H9 (cell line): ENCODE measurements at regions not wholly inside any gene's neighbourhood (a gene's known extent, or its start where the extent isn't known, plus 50 kb on each side); places are given as distances from the start of the nearest gene placed in this dataset.

Experiments
- DNase-seq: peaks from one replicate; pipeline ENCODE4 v3.0.0-alpha.2; 2017
- H2AFZ ChIP-seq: one replicate; pipeline ENCODE4 v1.6.1; 2013; ENCODE audit warnings: mild to moderate bottlenecking, low read length, control low read depth, moderate library complexity
- H2AK5ac ChIP-seq: 2 replicates; pipeline ENCODE4 v1.6.1; 2013; ENCODE audit warnings: low read length, control low read depth, mixed read lengths; ENCODE audit not compliant: insufficient read length
- H2BK120ac ChIP-seq: one replicate; pipeline ENCODE4 v1.6.1; 2013; ENCODE audit warnings: low read depth, mild to moderate bottlenecking, low read length, control low read depth, inconsistent platforms; ENCODE audit not compliant: poor library complexity, severe bottlenecking
- H2BK12ac ChIP-seq: 2 replicates; pipeline ENCODE4 v1.6.1; 2013; ENCODE audit warnings: low read length, control low read depth, mixed read lengths, low read depth; ENCODE audit not compliant: insufficient read length
- H2BK15ac ChIP-seq: 2 replicates; pipeline ENCODE4 v1.6.1; 2013; ENCODE audit warnings: low read depth, low read length, control low read depth
- H2BK20ac ChIP-seq: one replicate; pipeline ENCODE4 v1.6.1; 2013; ENCODE audit warnings: low read depth, mild to moderate bottlenecking, low read length, control low read depth, inconsistent platforms; ENCODE audit not compliant: poor library complexity, severe bottlenecking
- H2BK5ac ChIP-seq: 2 replicates; pipeline ENCODE4 v1.6.1; 2013; ENCODE audit warnings: low read length, control low read depth, mixed read lengths; ENCODE audit not compliant: insufficient read length
- H3K14ac ChIP-seq: 2 replicates; pipeline ENCODE4 v1.6.1; 2013; ENCODE audit warnings: low read length, control low read depth; ENCODE audit not compliant: insufficient read depth
- H3K18ac ChIP-seq: 2 replicates; pipeline ENCODE4 v1.6.1; 2013; ENCODE audit warnings: low read depth, mild to moderate bottlenecking, mixed read lengths, low read length, control low read depth; ENCODE audit not compliant: insufficient read length
- H3K23ac ChIP-seq: 2 replicates; pipeline ENCODE4 v1.6.1; 2013; ENCODE audit warnings: low read length, control low read depth, mixed read lengths, low read depth; ENCODE audit not compliant: insufficient read length
- H3K23me2 ChIP-seq: 2 replicates; pipeline ENCODE4 v1.6.1; 2013; ENCODE audit warnings: low read depth, mild to moderate bottlenecking, mixed read lengths, low read length, control low read depth; ENCODE audit not compliant: insufficient read length, poor library complexity, severe bottlenecking
- H3K27ac ChIP-seq: 2 replicates; pipeline ENCODE4 v1.5.1; 2013; ENCODE audit warnings: low read length, control low read depth, mixed read lengths, low read depth; ENCODE audit not compliant: insufficient read length
- H3K27me3 ChIP-seq: 2 replicates; pipeline ENCODE4 v1.6.1; 2013; ENCODE audit warnings: low read length, control low read depth, inconsistent platforms; ENCODE audit not compliant: insufficient read depth
- H3K4ac ChIP-seq: 2 replicates; pipeline ENCODE4 v1.6.1; 2013; ENCODE audit warnings: low read depth, mild to moderate bottlenecking, control low read depth, inconsistent platforms, low read length, moderate library complexity
- H3K4me1 ChIP-seq: 2 replicates; pipeline ENCODE4 v1.6.1; 2013; ENCODE audit warnings: low read length, control low read depth, inconsistent platforms; ENCODE audit not compliant: insufficient read depth
- H3K4me2 ChIP-seq: 2 replicates; pipeline ENCODE4 v1.6.1; 2013; ENCODE audit warnings: low read length, control low read depth, mixed read lengths; ENCODE audit not compliant: insufficient read length, insufficient read depth
- H3K56ac ChIP-seq: 2 replicates; pipeline ENCODE4 v1.6.1; 2013; ENCODE audit warnings: low read depth, mild to moderate bottlenecking, mixed read lengths, low read length, control low read depth; ENCODE audit not compliant: insufficient read length
- H3K79me1 ChIP-seq: 2 replicates; pipeline ENCODE4 v1.6.1; 2013; ENCODE audit warnings: low read depth, mild to moderate bottlenecking, moderate library complexity, low read length, control low read depth, inconsistent platforms; ENCODE audit not compliant: insufficient read depth, poor library complexity, severe bottlenecking
- H3K79me2 ChIP-seq: 2 replicates; pipeline ENCODE4 v1.6.1; 2013; ENCODE audit warnings: low read length, control low read depth, inconsistent platforms; ENCODE audit not compliant: insufficient read depth
- H3K9ac ChIP-seq: 2 replicates; pipeline ENCODE4 v1.6.1; 2013; ENCODE audit warnings: low read length, control low read depth, mixed read lengths; ENCODE audit not compliant: insufficient read length; ENCODE audit errors: extremely low read depth
- H3K9me3 ChIP-seq: one replicate; pipeline ENCODE4 v1.6.1; 2013; ENCODE audit warnings: low read depth, low read length, inconsistent platforms; ENCODE audit not compliant: control insufficient read depth
- H3T11ph ChIP-seq: one replicate; pipeline ENCODE4 v1.6.1; 2013; ENCODE audit warnings: mild to moderate bottlenecking, low read length, control low read depth, inconsistent platforms
- H4K20me1 ChIP-seq: one replicate; pipeline ENCODE4 v1.6.1; 2013; ENCODE audit not compliant: control insufficient read depth, insufficient read length, insufficient read depth
- H4K5ac ChIP-seq: 2 replicates; pipeline ENCODE4 v1.6.1; 2013; ENCODE audit warnings: low read depth, mild to moderate bottlenecking, mixed read lengths, low read length, control low read depth; ENCODE audit not compliant: insufficient read length
- H4K8ac ChIP-seq: replicated peaks from 2 replicates; pipeline ENCODE4 v1.6.1; 2013; ENCODE audit warnings: low read length, control low read depth, mixed read lengths, low read depth; ENCODE audit not compliant: insufficient read length
- H4K91ac ChIP-seq: 2 replicates; pipeline ENCODE4 v1.6.1; 2013; ENCODE audit warnings: low read depth, mild to moderate bottlenecking, moderate library complexity, mixed read lengths, low read length, control low read depth; ENCODE audit not compliant: insufficient read length
- H3K27ac Mint-ChIP-seq, 3 experiments: 2 replicates in 2 of 3; 3 replicates in 1 of 3; pipeline ENCODE4 v1.8.0; 2020 to 2021; ENCODE audit warnings: mixed read lengths in 3 of 3, mild to moderate bottlenecking in 1 of 3, moderate library complexity in 1 of 3
- H3K27me3 Mint-ChIP-seq: 2 replicates; pipeline ENCODE4 v1.8.0; 2021; ENCODE audit warnings: low read depth, mild to moderate bottlenecking, moderate library complexity, mixed read lengths
- H3K36me3 Mint-ChIP-seq, 3 experiments: 2 replicates in 2 of 3; 3 replicates in 1 of 3; pipeline ENCODE4 v1.8.0; 2020 to 2021; ENCODE audit warnings: low read depth in 3 of 3, mixed read lengths in 3 of 3; ENCODE audit not compliant: insufficient read depth in 1 of 3
- H3K4me1 Mint-ChIP-seq, 2 experiments: 2 replicates each; pipeline ENCODE4 v1.8.0; 2020; ENCODE audit warnings: mixed read lengths in 2 of 2
- H3K4me3 Mint-ChIP-seq, 2 experiments: 2 replicates in 1 of 2; 3 replicates in 1 of 2; pipeline ENCODE4 v1.8.0; 2020 to 2021; ENCODE audit warnings: mild to moderate bottlenecking in 2 of 2, mixed read lengths in 2 of 2, moderate library complexity in 1 of 2
- H3K9me3 Mint-ChIP-seq, 2 experiments: 2 replicates in 1 of 2; 3 replicates in 1 of 2; pipeline ENCODE4 v1.8.0; 2020; ENCODE audit warnings: mild to moderate bottlenecking in 2 of 2, mixed read lengths in 2 of 2, moderate library complexity in 1 of 2
- WGBS: extraction: QIAGEN DNeasy Blood & Tissue Kit; methylation state at CpG from one replicate; pipeline ENCODE4 v1.1.7; 2013; ENCODE audit warnings: missing lambda C conversion rate, low lambda C conversion rate, mixed read lengths; ENCODE audit not compliant: insufficient read length; ENCODE audit errors: extremely low coverage; 5-methylcytosine and 5-hydroxymethylcytosine counted together
- TF ChIP-seq, protein P1 (sequence below): fragments of 200-600 bp; sonication (generic); conservative IDR thresholded peaks from 3 replicates; pipeline ENCODE4 v1.8.0; 2021; ENCODE audit warnings: antibody characterized with exemption, mild to moderate bottlenecking

DNA sequence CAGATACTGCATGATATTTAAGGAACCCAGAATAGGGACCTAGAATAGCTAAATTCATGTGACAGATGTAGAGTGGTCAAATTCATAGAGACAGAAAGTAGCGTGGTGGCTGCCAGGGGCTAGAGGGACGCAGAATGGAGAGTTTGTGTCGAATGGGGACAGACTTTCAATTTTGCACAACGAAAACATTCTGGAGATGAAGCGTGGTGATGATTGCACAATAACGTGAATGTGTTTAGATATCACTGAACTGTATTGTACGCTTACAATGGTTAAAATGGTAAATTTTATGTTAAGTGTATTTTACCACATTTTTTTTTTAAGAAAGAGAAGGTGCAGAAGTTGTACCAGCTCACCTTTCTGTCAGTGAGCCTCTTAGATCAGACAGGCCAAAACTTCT is 137.8 kb upstream of the TNS3 start:
- peaks cover 8% of the 10 kb centered on the region for H3K27me3 Mint-ChIP-seq

More for the DNA sequence above, 137.8 kb upstream of the TNS3 start:
- no peak for DNase-seq
- Histone ChIP-seq H4K5ac (no peak overlapping the region), H3K14ac (no peak overlapping the region), H3K4me2 (no peak overlapping the region), H4K20me1 (no peaks in the 10 kb centered on the region), H2AK5ac (no peak overlapping the region), H3K79me2 (no peaks in the 10 kb centered on the region), H3K23ac (no peak overlapping the region), H2BK12ac (no peak overlapping the region), H3K56ac (no peak overlapping the region), H3K9ac (no peak overlapping the region), H3K23me2 (no peaks in the 10 kb centered on the region), H4K8ac (no peak overlapping the region), H2AFZ (no peak overlapping the region), H3K9me3 (no peaks in the 10 kb centered on the region), H2BK15ac (no peak overlapping the region), H3K4ac (no peak overlapping the region), H4K91ac (no peak overlapping the region), H3K27me3 (no peaks in the 10 kb centered on the region), H3K79me1 (no peaks in the 10 kb centered on the region), H2BK20ac (no peak overlapping the region), H2BK120ac (no peak overlapping the region), H2BK5ac (no peak overlapping the region), H3T11ph (no peak overlapping the region), H3K27ac (no peak overlapping the region), H3K4me1 (peaks cover under 1% of the 10 kb centered on the region; the same call in 1 of the 2 replicates), H3K18ac (no peak overlapping the region)
- no CpG with 5 or more reads among the region's 7 CpGs for WGBS
- Mint-ChIP-seq H3K27ac (no peak overlapping the region), H3K4me3 (no peak overlapping the region), H3K4me1 (peaks cover 8 to 12% of the 10 kb centered on the region in 2 experiments), H3K9me3 (no peaks in the 10 kb centered on the region; a peak in 1 of 5 replicates), H3K36me3 (no peaks in the 10 kb centered on the region; a peak in 1 of 7 replicates)
- TF ChIP-seq, protein P1, sequence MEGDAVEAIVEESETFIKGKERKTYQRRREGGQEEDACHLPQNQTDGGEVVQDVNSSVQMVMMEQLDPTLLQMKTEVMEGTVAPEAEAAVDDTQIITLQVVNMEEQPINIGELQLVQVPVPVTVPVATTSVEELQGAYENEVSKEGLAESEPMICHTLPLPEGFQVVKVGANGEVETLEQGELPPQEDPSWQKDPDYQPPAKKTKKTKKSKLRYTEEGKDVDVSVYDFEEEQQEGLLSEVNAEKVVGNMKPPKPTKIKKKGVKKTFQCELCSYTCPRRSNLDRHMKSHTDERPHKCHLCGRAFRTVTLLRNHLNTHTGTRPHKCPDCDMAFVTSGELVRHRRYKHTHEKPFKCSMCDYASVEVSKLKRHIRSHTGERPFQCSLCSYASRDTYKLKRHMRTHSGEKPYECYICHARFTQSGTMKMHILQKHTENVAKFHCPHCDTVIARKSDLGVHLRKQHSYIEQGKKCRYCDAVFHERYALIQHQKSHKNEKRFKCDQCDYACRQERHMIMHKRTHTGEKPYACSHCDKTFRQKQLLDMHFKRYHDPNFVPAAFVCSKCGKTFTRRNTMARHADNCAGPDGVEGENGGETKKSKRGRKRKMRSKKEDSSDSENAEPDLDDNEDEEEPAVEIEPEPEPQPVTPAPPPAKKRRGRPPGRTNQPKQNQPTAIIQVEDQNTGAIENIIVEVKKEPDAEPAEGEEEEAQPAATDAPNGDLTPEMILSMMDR = no peak
